Endodermal cell (in vitro differentiated cells): ENCODE measurements at regions not wholly inside any gene's neighbourhood (a gene's known extent, or its start where the extent isn't known, plus 50 kb on each side); places are given as distances from the start of the nearest gene placed in this dataset.

Source experiments
- DNase-seq: peaks from one replicate; pipeline ENCODE4 v3.0.0-alpha.2; 2017
- H3K27ac ChIP-seq: 2 replicates; pipeline ENCODE4 v1.5.1; 2013; ENCODE audit warnings: mild to moderate bottlenecking, low read depth, low read length, moderate library complexity
- H3K27me3 ChIP-seq: 2 replicates; pipeline ENCODE4 v1.6.1; 2013; ENCODE audit warnings: mild to moderate bottlenecking, low read length, moderate library complexity; ENCODE audit not compliant: insufficient read depth, control insufficient read depth, poor library complexity, severe bottlenecking
- H3K36me3 ChIP-seq: 2 replicates; pipeline ENCODE4 v1.7.0; 2013; ENCODE audit warnings: mild to moderate bottlenecking, low read length, moderate library complexity; ENCODE audit not compliant: control insufficient read depth, insufficient read depth
- H3K4me1 ChIP-seq: one replicate; pipeline ENCODE4 v1.7.0; 2013; ENCODE audit warnings: low read length; ENCODE audit not compliant: control insufficient read depth, insufficient read depth
- H3K4me3 ChIP-seq: 2 replicates; pipeline ENCODE4 v1.5.1; 2013; ENCODE audit warnings: mild to moderate bottlenecking, low read length, moderate library complexity
- H3K9ac ChIP-seq: 2 replicates; pipeline ENCODE4 v1.6.1; 2013; ENCODE audit warnings: mild to moderate bottlenecking, low read length, moderate library complexity; ENCODE audit not compliant: poor library complexity, severe bottlenecking; ENCODE audit errors: extremely low read depth
- H3K9me3 ChIP-seq: 2 replicates; pipeline ENCODE4 v1.6.1; 2013; ENCODE audit warnings: mild to moderate bottlenecking, low read length, moderate library complexity; ENCODE audit not compliant: control insufficient read depth
- H3K27ac Mint-ChIP-seq: 2 replicates; pipeline ENCODE4 v1.8.0; 2020; ENCODE audit warnings: mixed read lengths
- H3K27me3 Mint-ChIP-seq: 2 replicates; pipeline ENCODE4 v1.8.0; 2021; ENCODE audit warnings: mild to moderate bottlenecking, mixed read lengths; ENCODE audit not compliant: insufficient read depth
- H3K36me3 Mint-ChIP-seq: 2 replicates; pipeline ENCODE4 v1.8.0; 2020; ENCODE audit warnings: low read depth, mixed read lengths
- H3K4me1 Mint-ChIP-seq: 2 replicates; pipeline ENCODE4 v1.8.0; 2020; ENCODE audit warnings: mixed read lengths
- H3K4me3 Mint-ChIP-seq: 2 replicates; pipeline ENCODE4 v1.8.0; 2020; ENCODE audit warnings: mild to moderate bottlenecking, moderate library complexity, mixed read lengths
- H3K9me3 Mint-ChIP-seq: 2 replicates; pipeline ENCODE4 v1.8.0; 2020; ENCODE audit warnings: mild to moderate bottlenecking, mixed read lengths
- WGBS, 2 experiments: methylation state at CpG; one replicate each; pipeline versions ENCODE4 v1.1.5 to v1.1.7; 2013; ENCODE audit warnings: missing lambda C conversion rate in 2 of 2, mixed read lengths in 1 of 2; ENCODE audit not compliant: insufficient coverage in 1 of 2, insufficient read length in 1 of 2; 5-methylcytosine and 5-hydroxymethylcytosine counted together
- TF ChIP-seq, protein P1 (sequence below): fragments of 200-600 bp; sonication (generic); conservative IDR thresholded peaks from 2 replicates; pipeline ENCODE4 v1.5.0; 2021; ENCODE audit warnings: antibody characterized with exemption, mild to moderate bottlenecking

GRCh38 chr10:129219364-129219763, 247.7 kb upstream of the MGMT start:
- Histone ChIP-seq H3K9ac (no peak overlapping the region), H3K4me1 (no peaks in the 10 kb centered on the region), H3K36me3 (no peaks in the 10 kb centered on the region), H3K4me3 (no peak overlapping the region), H3K27me3 (no peaks in the 10 kb centered on the region), H3K9me3 (no peaks in the 10 kb centered on the region), H3K27ac (no peak overlapping the region)
- no peak overlapping the region for H3K27ac Mint-ChIP-seq
- H3K36me3 Mint-ChIP-seq: no peaks in the 10 kb centered on the region
- no peaks in the 10 kb centered on the region for H3K4me1 Mint-ChIP-seq
- 83 to 95% methylated on average over 1 to 4 of the region's 5 CpGs for WGBS, 2 experiments
- TF ChIP-seq, protein P1, sequence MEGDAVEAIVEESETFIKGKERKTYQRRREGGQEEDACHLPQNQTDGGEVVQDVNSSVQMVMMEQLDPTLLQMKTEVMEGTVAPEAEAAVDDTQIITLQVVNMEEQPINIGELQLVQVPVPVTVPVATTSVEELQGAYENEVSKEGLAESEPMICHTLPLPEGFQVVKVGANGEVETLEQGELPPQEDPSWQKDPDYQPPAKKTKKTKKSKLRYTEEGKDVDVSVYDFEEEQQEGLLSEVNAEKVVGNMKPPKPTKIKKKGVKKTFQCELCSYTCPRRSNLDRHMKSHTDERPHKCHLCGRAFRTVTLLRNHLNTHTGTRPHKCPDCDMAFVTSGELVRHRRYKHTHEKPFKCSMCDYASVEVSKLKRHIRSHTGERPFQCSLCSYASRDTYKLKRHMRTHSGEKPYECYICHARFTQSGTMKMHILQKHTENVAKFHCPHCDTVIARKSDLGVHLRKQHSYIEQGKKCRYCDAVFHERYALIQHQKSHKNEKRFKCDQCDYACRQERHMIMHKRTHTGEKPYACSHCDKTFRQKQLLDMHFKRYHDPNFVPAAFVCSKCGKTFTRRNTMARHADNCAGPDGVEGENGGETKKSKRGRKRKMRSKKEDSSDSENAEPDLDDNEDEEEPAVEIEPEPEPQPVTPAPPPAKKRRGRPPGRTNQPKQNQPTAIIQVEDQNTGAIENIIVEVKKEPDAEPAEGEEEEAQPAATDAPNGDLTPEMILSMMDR: no peak
- H3K9me3 Mint-ChIP-seq: no peaks in the 10 kb centered on the region
- no peak for DNase-seq
- H3K27me3 Mint-ChIP-seq: no peaks in the 10 kb centered on the region
- H3K4me3 Mint-ChIP-seq: no peak overlapping the region

GRCh38 chr10:129222436-129222835, 244.6 kb upstream of the MGMT start:
- Mint-ChIP-seq H3K27me3 (no peaks in the 10 kb centered on the region), H3K4me1 (peaks cover 4% of the 10 kb centered on the region), H3K36me3 (no peaks in the 10 kb centered on the region), H3K27ac (no peak overlapping the region), H3K4me3 (no peak overlapping the region), H3K9me3 (no peaks in the 10 kb centered on the region)
- no peak for DNase-seq
- no peaks in the 10 kb centered on the region for H3K27me3 ChIP-seq
- H3K9ac ChIP-seq: no peak overlapping the region
- WGBS, 2 experiments: 100% methylated on average over 1 of the region's 3 CpGs; no CpG with 5 or more reads in 1 of the 2 experiments
- H3K36me3 ChIP-seq: no peaks in the 10 kb centered on the region
- no peaks in the 10 kb centered on the region for H3K9me3 ChIP-seq
- no peak overlapping the region for H3K4me3 ChIP-seq
- TF ChIP-seq, protein P1: no peak
- H3K4me1 ChIP-seq: no peaks in the 10 kb centered on the region
- no peak overlapping the region for H3K27ac ChIP-seq

GRCh38 chr10:129223363-129223762, 243.7 kb upstream of the MGMT start:
- Mint-ChIP-seq H3K4me3 (no peak overlapping the region), H3K27ac (no peak overlapping the region), H3K27me3 (no peaks in the 10 kb centered on the region), H3K4me1 (peaks cover 4% of the 10 kb centered on the region), H3K9me3 (no peaks in the 10 kb centered on the region), H3K36me3 (no peaks in the 10 kb centered on the region)
- TF ChIP-seq, protein P1: no peak
- WGBS, 2 experiments: 91 to 95% methylated on average over 4 to 5 of the region's 6 CpGs
- H3K27me3 ChIP-seq: no peaks in the 10 kb centered on the region
- H3K36me3 ChIP-seq: no peaks in the 10 kb centered on the region
- no peak for DNase-seq
- H3K9me3 ChIP-seq: no peaks in the 10 kb centered on the region
- no peak overlapping the region for H3K9ac ChIP-seq
- H3K27ac ChIP-seq: no peak overlapping the region
- H3K4me3 ChIP-seq: no peak overlapping the region
- H3K4me1 ChIP-seq: no peaks in the 10 kb centered on the region
